Heart left ventricle (tissue), 16 donors: ENCODE measurements at regions not wholly inside any gene's neighbourhood (a gene's known extent, or its start where the extent isn't known, plus 50 kb on each side); places are given as distances from the start of the nearest gene placed in this dataset.

ENCODE experiments used
- ATAC-seq, 4 donors: fragments of 200-7000 bp; cut with Tn5 transposase; one replicate each; pipeline ENCODE4 v1.9.1; 2020 to 2022; ENCODE audit warnings: moderate library complexity in 4 of 4, mild to moderate bottlenecking in 3 of 4, moderate number of reproducible peaks in 1 of 4
- DNase-seq, 5 donors: peaks; one replicate each; pipeline ENCODE4 v3.0.0-alpha.2; 2020
- H3K27ac ChIP-seq, 12 donors: fragments of 200-600 bp; sonication (generic) in 4 of 12; one replicate each; pipeline versions ENCODE4 v1.5.0 to v1.8.0; 2016 to 2022; ENCODE audit warnings: mild to moderate bottlenecking in 2 of 12
- H3K27me3 ChIP-seq, 9 donors: fragments of 200-600 bp; sonication (generic) in 2 of 9; one replicate each; pipeline versions ENCODE4 v1.5.1 to v1.8.0; 2016 to 2022; ENCODE audit warnings: mild to moderate bottlenecking in 3 of 9
- H3K36me3 ChIP-seq, 9 donors: fragments of 200-600 bp; sonication (generic) in 2 of 9; one replicate each; pipeline versions ENCODE4 v1.5.0 to v1.8.0; 2018 to 2022; ENCODE audit warnings: mild to moderate bottlenecking in 2 of 9
- H3K4me1 ChIP-seq, 12 donors: fragments of 200-600 bp; sonication (generic) in 4 of 12; one replicate each; pipeline versions ENCODE4 v1.5.0 to v1.8.0; 2016 to 2022; ENCODE audit warnings: mild to moderate bottlenecking in 3 of 12
- H3K4me3 ChIP-seq, 12 donors: fragments of 200-600 bp; sonication (generic) in 4 of 12; one replicate each; pipeline versions ENCODE4 v1.5.0 to v1.8.0; 2017 to 2022; ENCODE audit warnings: mild to moderate bottlenecking in 9 of 12, moderate library complexity in 4 of 12
- H3K9me3 ChIP-seq, 12 donors: fragments of 200-600 bp; sonication (generic) in 4 of 12; one replicate each; pipeline versions ENCODE4 v1.5.0 to v1.8.0; 2016 to 2022; ENCODE audit warnings: mild to moderate bottlenecking in 1 of 12
- CTCF ChIP-seq, 12 donors: fragments of 200-600 bp; sonication (generic) in 4 of 12; IDR thresholded peaks; one replicate each; pipeline versions ENCODE4 v1.5.0 to v1.8.0; 2018 to 2022; ENCODE audit warnings: antibody characterized with exemption in 12 of 12, mild to moderate bottlenecking in 5 of 12
- POLR2A ChIP-seq, 2 donors: fragments of 450-650 bp; IDR thresholded peaks; one replicate each; pipeline ENCODE4 v1.6.1; 2017; ENCODE audit warnings: antibody characterized with exemption in 2 of 2, mild to moderate bottlenecking in 2 of 2, moderate library complexity in 2 of 2
- WGBS, 4 donors: extraction: QIAGEN DNeasy Blood & Tissue Kit in 2 of 4; methylation state at CpG; one replicate each; pipeline versions ENCODE4 v1.1.5 to v1.1.7; 2013 to 2018; 5-methylcytosine and 5-hydroxymethylcytosine counted together
- intact Hi-C, 10 donors: fragments of 100-400 bp; cut with DNase I; formaldehyde crosslinking; loops; one replicate each; pipeline versions ENCODE4 v1.11.1 to v1.14.2; 2022
- donor health status: ischemic (EF 13 %, LVEDD 7.1; RV severe dilation, severe dysfunction).
- donor health status: healthy with polysubstance abuse.
- donor health status: DM: no; HTN: yes; CAD: no.
- donor health status: DM: no; HTN: no; CAD: no.
- donor health status: ischemic (EF 25% LVEDD 6.9; RV normal size, moderate dysfunction).
- donor health status: ischemic (EF 25% LVEDD 5.7; RV mildly dilated, moderate dysfunction).
- donor health status: healthy.
- donor health status: DM: yes; HTN: yes; CAD: no.
- donor health status: ischemic (EF 35%, LVEDD 5.7; RV mildly dilated, moderate dysfunction).
- donor health status: nonischemic (EF 11% LVEDD 7.7; RV severe dilation, severe dysfunction).
- donor health status: DM: yes; HTN: yes; CAD: no.
- donor health status: PGD.
- donor health status: ischemic (EF 29% LVEDD 5.4; RV normal size, mild dysfunction).
- donor health status: nonischemic (EF 23%, LVEDD 6.1; RV moderate dilation, normal function).

- Histone ChIP-seq H3K9me3 (no peaks in the 10 kb centered on the region), H3K27me3 (peaks cover 0 to 30% (median 0%) of the 10 kb centered on the region in 9 donors), H3K36me3 (no peaks in the 10 kb centered on the region), H3K4me1 (no peaks in the 10 kb centered on the region), H3K27ac (no peak overlapping the region), H3K4me3 (no peak overlapping the region)
- intact Hi-C loops = no loop called here
- TF ChIP-seq CTCF (IDR thresholded peaks at IDR 0.05) (no peak), POLR2A (IDR thresholded peaks at IDR 0.05) (no peak)
- 66 to 77% (median 72%) methylated on average over 4 of the region's 4 CpGs for WGBS, 4 donors
- no peak for DNase-seq
- no peak for ATAC-seq
Observed at GRCh38 chr14:101155575-101155974, 252.1 kb upstream of the RTL1 start.

DNA sequence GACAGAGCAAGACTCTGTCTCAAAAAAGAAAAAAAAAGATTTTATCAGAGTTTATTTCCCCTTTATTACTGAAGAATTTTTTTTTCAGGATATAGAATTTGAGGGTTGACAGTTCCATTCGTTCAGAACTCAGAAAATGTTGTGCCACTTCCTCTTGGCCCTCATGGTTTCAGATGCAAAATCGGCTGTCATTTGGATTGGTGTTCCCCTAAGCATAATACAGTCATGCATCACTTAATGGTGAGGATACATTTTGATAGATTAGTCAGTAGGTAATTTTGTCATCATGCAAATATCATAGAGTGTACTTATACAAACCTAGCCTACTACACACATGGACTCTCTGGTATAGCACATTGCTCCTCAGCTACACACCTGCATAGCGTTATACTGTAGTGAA is 263.9 kb upstream of the RTL1 start:
- DNase-seq (no peak), ATAC-seq (no peak)
- no peaks in the 10 kb centered on the region for H3K4me1 ChIP-seq
- H3K4me3 ChIP-seq = no peak overlapping the region
- intact Hi-C loops = no loop called here
- TF ChIP-seq CTCF (IDR thresholded peaks at IDR 0.05) (no peak), POLR2A (IDR thresholded peaks at IDR 0.05) (no peak)
- H3K27ac ChIP-seq = no peak overlapping the region
- no peaks in the 10 kb centered on the region for H3K36me3 ChIP-seq
- peaks cover 0 to 40% (median 14%) of the 10 kb centered on the region in 12 donors for H3K9me3 ChIP-seq
- 73 to 80% (median 76%) methylated on average over 3 of the region's 3 CpGs for WGBS, 4 donors
- H3K27me3 ChIP-seq = no peaks in the 10 kb centered on the region

DNA sequence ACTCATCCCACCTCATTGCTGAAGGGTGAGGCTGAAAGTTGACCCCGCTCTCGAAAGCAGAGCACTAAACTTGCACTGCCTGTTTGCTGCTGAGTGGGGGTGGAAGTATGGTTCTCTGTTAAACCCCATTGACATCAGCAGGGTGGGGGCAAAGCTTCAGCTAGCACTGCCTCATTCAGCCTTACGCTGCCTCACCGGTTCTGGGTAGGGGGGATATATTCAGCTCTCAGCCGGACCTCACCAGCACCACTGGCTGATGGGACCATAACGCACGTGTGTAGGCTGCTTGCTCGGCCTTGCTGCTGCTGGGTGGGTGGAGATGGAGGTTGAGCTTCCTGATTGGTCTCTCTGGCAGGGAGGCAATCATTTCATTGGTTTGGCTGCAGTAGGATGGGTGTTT is 265.7 kb upstream of the RTL1 start:
- Histone ChIP-seq H3K27ac (no peak overlapping the region), H3K4me3 (no peak overlapping the region), H3K4me1 (no peaks in the 10 kb centered on the region), H3K27me3 (no peaks in the 10 kb centered on the region), H3K9me3 (peaks cover 0 to 48% (median 14%) of the 10 kb centered on the region in 12 donors), H3K36me3 (no peaks in the 10 kb centered on the region)
- no peak for ATAC-seq
- TF ChIP-seq CTCF (IDR thresholded peaks at IDR 0.05) (no peak), POLR2A (IDR thresholded peaks at IDR 0.05) (no peak)
- no peak for DNase-seq
- 67 to 86% (median 73%) methylated on average over 7 to 8 of the region's 8 CpGs for WGBS, 4 donors
- intact Hi-C loops = no loop called here

GRCh38 chr14:101171650-101172049 is 268.1 kb upstream of the RTL1 start:
- WGBS, 4 donors = 77 to 91% (median 85%) methylated on average over 5 of the region's 5 CpGs
- ATAC-seq = no peak
- Histone ChIP-seq H3K27me3 (no peaks in the 10 kb centered on the region), H3K36me3 (no peaks in the 10 kb centered on the region), H3K4me1 (no peaks in the 10 kb centered on the region), H3K27ac (no peak overlapping the region), H3K9me3 (peaks cover 0 to 24% (median 11%) of the 10 kb centered on the region in 12 donors), H3K4me3 (no peak overlapping the region)
- intact Hi-C loops = no loop called here
- no peak for TF ChIP-seq POLR2A (IDR thresholded peaks at IDR 0.05)
- TF ChIP-seq CTCF (IDR thresholded peaks at IDR 0.05) = no peak
- no peak for DNase-seq
